ENCODE measurements at regions not wholly inside any gene's neighbourhood (a gene's known extent, or its start where the extent isn't known, plus 50 kb on each side); places are given as distances from the start of the nearest gene placed in this dataset.
"Not testable (repeated sequence)": the region's sequence is repeated elsewhere in the genome, so short reads cannot be mapped to it uniquely, and the experiment has no call there.

- intact Hi-C loops (cut with DNase I; ENCODE audit: low total_unique reads): no loop called here
- TF ChIP-seq CTCF (IDR thresholded peaks at IDR 0.05) (no peak), POLR2A (IDR thresholded peaks at IDR 0.05) (no peak)
- H3K4me1 ChIP-seq: no peaks in the 10 kb centered on the region
Measured at GRCh38 chr2:219875036-219875435, 247.6 kb downstream of the SLC4A3 start.

GRCh38 chr2:219875986-219876385, 248.6 kb downstream of the SLC4A3 start:
- H3K9me3 ChIP-seq; intact Hi-C loops (cut with DNase I; ENCODE audit: low total_unique reads); DNase-seq; H3K27me3 ChIP-seq; H3K27ac ChIP-seq; H3K4me1 ChIP-seq; H3K4me3 ChIP-seq; H3K36me3 ChIP-seq: not testable (repeated sequence)

More at GRCh38 chr2:219875036-219875435, 247.6 kb downstream of the SLC4A3 start:
- no peak overlapping the region for H3K27ac ChIP-seq
- no peaks in the 10 kb centered on the region for H3K9me3 ChIP-seq
- H3K36me3 ChIP-seq: no peaks in the 10 kb centered on the region
- no peak for DNase-seq
- no peak overlapping the region for H3K4me3 ChIP-seq
- H3K27me3 ChIP-seq: no peaks in the 10 kb centered on the region

GRCh38 chr2:219876931-219877330, 249.5 kb downstream of the SLC4A3 start:
- no peak for DNase-seq
- Histone ChIP-seq H3K36me3 (no peaks in the 10 kb centered on the region), H3K4me3 (no peak overlapping the region), H3K4me1 (no peaks in the 10 kb centered on the region), H3K9me3 (no peaks in the 10 kb centered on the region), H3K27ac (no peak overlapping the region), H3K27me3 (no peaks in the 10 kb centered on the region)
- TF ChIP-seq POLR2A (IDR thresholded peaks at IDR 0.05) (no peak), CTCF (IDR thresholded peaks at IDR 0.05) (no peak)
- intact Hi-C loops (cut with DNase I; ENCODE audit: low total_unique reads): no loop called here

GRCh38 chr2:219877728-219878127, 250.3 kb downstream of the SLC4A3 start:
- H3K27ac ChIP-seq: no peak overlapping the region
- no peaks in the 10 kb centered on the region for H3K4me1 ChIP-seq
- intact Hi-C loops (cut with DNase I; ENCODE audit: low total_unique reads): no loop called here
- TF ChIP-seq POLR2A (IDR thresholded peaks at IDR 0.05): no peak
- no peak for TF ChIP-seq CTCF (IDR thresholded peaks at IDR 0.05)
- no peaks in the 10 kb centered on the region for H3K27me3 ChIP-seq
- no peaks in the 10 kb centered on the region for H3K36me3 ChIP-seq
- no peak for DNase-seq
- no peak overlapping the region for H3K4me3 ChIP-seq
- no peaks in the 10 kb centered on the region for H3K9me3 ChIP-seq

- TF ChIP-seq CTCF (IDR thresholded peaks at IDR 0.05) (no peak), POLR2A (IDR thresholded peaks at IDR 0.05) (no peak)
- intact Hi-C loops (cut with DNase I; ENCODE audit: low total_unique reads): no loop called here
- DNase-seq: no peak
- Histone ChIP-seq H3K27ac (no peak overlapping the region), H3K27me3 (no peaks in the 10 kb centered on the region), H3K4me1 (no peaks in the 10 kb centered on the region), H3K4me3 (no peak overlapping the region), H3K36me3 (no peaks in the 10 kb centered on the region), H3K9me3 (no peaks in the 10 kb centered on the region)
Measured at GRCh38 chr2:219878516-219878915, 251.1 kb downstream of the SLC4A3 start.

- no peaks in the 10 kb centered on the region for H3K4me1 ChIP-seq
- H3K4me3 ChIP-seq: no peak overlapping the region
- no peaks in the 10 kb centered on the region for H3K9me3 ChIP-seq
- no peak overlapping the region for H3K27ac ChIP-seq
- TF ChIP-seq POLR2A (IDR thresholded peaks at IDR 0.05) (no peak), CTCF (IDR thresholded peaks at IDR 0.05) (no peak)
- no peaks in the 10 kb centered on the region for H3K27me3 ChIP-seq
- DNase-seq: no peak
- intact Hi-C loops (cut with DNase I; ENCODE audit: low total_unique reads): no loop called here
- H3K36me3 ChIP-seq: no peaks in the 10 kb centered on the region
Measured at GRCh38 chr2:219881851-219882250, 254.4 kb downstream of the SLC4A3 start.
